Keratinocyte (primary cell): ENCODE measurements at regions not wholly inside any gene's neighbourhood (a gene's known extent, or its start where the extent isn't known, plus 50 kb on each side); places are given as distances from the start of the nearest gene placed in this dataset.

Experiments used
- DNase-seq: peaks from one replicate; pipeline ENCODE4 v3.0.0-alpha.2; 2011; ENCODE audit warnings: low read depth, missing footprints, low spot score
- FAIRE-seq: peaks from 2 replicates; lab custom pipeline; 2011; peaks lifted over from hg19 to GRCh38; lab: Jason Lieb, UNC
- H2AFZ ChIP-seq: 2 replicates; pipeline ENCODE4 v1.6.0; 2012; ENCODE audit warnings: low read length, control low read depth, inconsistent platforms; ENCODE audit not compliant: control insufficient read depth
- H3K27ac ChIP-seq: 2 replicates; pipeline ENCODE4 v1.5.1; 2011; ENCODE audit warnings: low read length; ENCODE audit not compliant: control insufficient read depth, insufficient read depth
- H3K27me3 ChIP-seq: 3 replicates; pipeline ENCODE4 v1.6.0; 2011; ENCODE audit warnings: low read length; ENCODE audit not compliant: control insufficient read depth, insufficient read depth; ENCODE audit errors: extremely low read depth
- H3K36me3 ChIP-seq, 2 experiments: 2 replicates in 1 of 2; 3 replicates in 1 of 2; pipeline ENCODE4 v1.5.1; 2011; ENCODE audit warnings: low read length in 2 of 2, mild to moderate bottlenecking in 1 of 2; ENCODE audit not compliant: control insufficient read depth in 2 of 2, insufficient read depth in 2 of 2; ENCODE audit errors: extremely low read depth in 1 of 2
- H3K4me1 ChIP-seq: 3 replicates; pipeline ENCODE4 v1.5.1; 2011; ENCODE audit warnings: low read length; ENCODE audit not compliant: control insufficient read depth, insufficient read depth; ENCODE audit errors: extremely low read depth
- H3K4me2 ChIP-seq: 3 replicates; pipeline ENCODE4 v1.6.0; 2011; ENCODE audit warnings: low read depth, low read length; ENCODE audit not compliant: control insufficient read depth, insufficient read depth; ENCODE audit errors: extremely low read depth
- H3K4me3 ChIP-seq, 3 experiments: fragments of 200-600 bp in 1 of 3; sonication (generic) in 1 of 3; 2 replicates in 2 of 3; 3 replicates in 1 of 3; pipeline ENCODE4 v1.5.1; 2011 to 2016; ENCODE audit warnings: low read length in 3 of 3, mild to moderate bottlenecking in 3 of 3, control low read depth in 2 of 3, inconsistent platforms in 1 of 3, low read depth in 1 of 3, mixed read lengths in 1 of 3, mixed run types in 1 of 3, moderate library complexity in 1 of 3; ENCODE audit not compliant: control insufficient read depth in 2 of 3, insufficient read depth in 2 of 3; ENCODE audit errors: extremely low read depth in 1 of 3
- H3K79me2 ChIP-seq: 2 replicates; pipeline ENCODE4 v1.6.0; 2012; ENCODE audit warnings: low read length; ENCODE audit not compliant: control insufficient read depth, insufficient read depth
- H3K9ac ChIP-seq: 3 replicates; pipeline ENCODE4 v1.6.0; 2011; ENCODE audit warnings: low read length; ENCODE audit not compliant: control insufficient read depth, insufficient read depth; ENCODE audit errors: extremely low read depth
- H3K9me1 ChIP-seq: 3 replicates; pipeline ENCODE4 v1.6.0; 2011; ENCODE audit warnings: low read length; ENCODE audit not compliant: control insufficient read depth, insufficient read depth; ENCODE audit errors: extremely low read depth
- H3K9me3 ChIP-seq: 2 replicates; pipeline ENCODE4 v1.5.1; 2012; ENCODE audit warnings: low read depth, low read length; ENCODE audit not compliant: control insufficient read depth
- H4K20me1 ChIP-seq: 3 replicates; pipeline ENCODE4 v1.6.0; 2011; ENCODE audit warnings: low read length; ENCODE audit not compliant: control insufficient read depth, insufficient read depth; ENCODE audit errors: extremely low read depth
- CTCF ChIP-seq, 3 experiments: IDR thresholded peaks in 1 of 3; conservative IDR thresholded peaks in 1 of 3; optimal IDR thresholded peaks in 1 of 3; 2 replicates in 2 of 3; 3 replicates in 1 of 3; pipeline versions ENCODE3 to v1.5.1; 2011; ENCODE audit warnings: low read length in 3 of 3, mild to moderate bottlenecking in 3 of 3, moderate library complexity in 2 of 3, control low read depth in 1 of 3, inconsistent platforms in 1 of 3; ENCODE audit not compliant: insufficient read depth in 2 of 3; ENCODE audit errors: extremely low read depth in 1 of 3
- EZH2 ChIP-seq: IDR thresholded peaks from one replicate; pipeline ENCODE4 v1.6.1; 2012; ENCODE audit warnings: inconsistent platforms, mild to moderate bottlenecking, low read length, moderate library complexity
- dilution Hi-C: fragments of 300-500 bp; cut with MboI; formaldehyde crosslinking; loops from one replicate; pipeline ENCODE4 v1.7.0; 2020; ENCODE audit warnings: low sequenced_read_pairs; ENCODE audit not compliant: extremely low pct_ligation_motif_present

GRCh38 chr20:19834287-19834686, 76.2 kb downstream of the RIN2 start:
- TF ChIP-seq CTCF (optimal IDR thresholded peaks at IDR 0.05 in 1 of 3, IDR thresholded peaks at IDR 0.05 in 1 of 3, conservative IDR thresholded peaks at IDR 0.05 in 1 of 3; ENCODE audit: extremely low read depth in 1 of 3, insufficient read depth in 2 of 3, low read length in 3 of 3) (no peak), EZH2 (no peak)
- no peaks in the 10 kb centered on the region for H3K9me3 ChIP-seq
- no peak for FAIRE-seq

GRCh38 chr20:19834783-19835182, 76.7 kb downstream of the RIN2 start:
- dilution Hi-C loops, result no loop called here
- no peaks in the 10 kb centered on the region for H4K20me1 ChIP-seq
- H3K27ac ChIP-seq, result no peak overlapping the region
- DNase-seq (no peak), FAIRE-seq (no peak)
- H2AFZ ChIP-seq, result no peak overlapping the region
- no peaks in the 10 kb centered on the region for H3K9me1 ChIP-seq
- TF ChIP-seq CTCF (optimal IDR thresholded peaks at IDR 0.05 in 1 of 3, IDR thresholded peaks at IDR 0.05 in 1 of 3, conservative IDR thresholded peaks at IDR 0.05 in 1 of 3; ENCODE audit: extremely low read depth in 1 of 3, insufficient read depth in 2 of 3, low read length in 3 of 3) (no peak), EZH2 (no peak)
- no peak overlapping the region for H3K4me2 ChIP-seq
- H3K9ac ChIP-seq, result no peak overlapping the region
- no peak overlapping the region for H3K4me3 ChIP-seq
- H3K27me3 ChIP-seq, result no peaks in the 10 kb centered on the region
- peaks cover 9% of the 10 kb centered on the region for H3K4me1 ChIP-seq
- H3K36me3 ChIP-seq, result no peaks in the 10 kb centered on the region
- no peaks in the 10 kb centered on the region for H3K9me3 ChIP-seq
- H3K79me2 ChIP-seq, result no peaks in the 10 kb centered on the region

More at GRCh38 chr20:19834287-19834686, 76.2 kb downstream of the RIN2 start:
- Histone ChIP-seq H3K79me2 (no peaks in the 10 kb centered on the region), H3K27ac (no peak overlapping the region), H3K4me1 (peaks cover 9% of the 10 kb centered on the region), H3K9me1 (no peaks in the 10 kb centered on the region), H3K4me3 (no peak overlapping the region), H3K27me3 (no peaks in the 10 kb centered on the region), H4K20me1 (no peaks in the 10 kb centered on the region), H3K4me2 (no peak overlapping the region), H3K36me3 (no peaks in the 10 kb centered on the region), H3K9ac (no peak overlapping the region), H2AFZ (no peak overlapping the region)
- DNase-seq, result no peak
- dilution Hi-C loops, result no loop called here
